Stomach (tissue), 8 donors: ENCODE measurements at regions not wholly inside any gene's neighbourhood (a gene's known extent, or its start where the extent isn't known, plus 50 kb on each side); places are given as distances from the start of the nearest gene placed in this dataset.

Experiments
- DNase-seq, 2 donors: peaks; one replicate each; pipeline versions ENCODE4 v3.0.0 to v3.0.0-alpha.2; 2013 to 2019
- H3K27ac ChIP-seq, 5 donors: fragments of 200-600 bp in 4 of 5; sonication (generic) in 4 of 5; one replicate each; pipeline ENCODE4 v1.5.1; 2013 to 2019; ENCODE audit warnings: mild to moderate bottlenecking in 1 of 5, moderate library complexity in 1 of 5
- H3K27me3 ChIP-seq, 3 donors: fragments of 200-600 bp; sonication (generic); one replicate each; pipeline ENCODE4 v1.5.1; 2017 to 2019; ENCODE audit warnings: mixed run types in 1 of 3
- H3K36me3 ChIP-seq, 4 donors: fragments of 200-600 bp; sonication (generic); 1 replicate in 3 of 4; 2 replicates in 1 of 4; pipeline ENCODE4 v1.5.1; 2016 to 2019
- H3K4me1 ChIP-seq, 4 donors: fragments of 200-600 bp; sonication (generic); one replicate each; pipeline ENCODE4 v1.5.1; 2016 to 2019
- H3K4me3 ChIP-seq, 4 donors: fragments of 200-600 bp; sonication (generic) in 3 of 4; one replicate each; pipeline ENCODE4 v1.5.1; 2016 to 2019; ENCODE audit warnings: mild to moderate bottlenecking in 1 of 4
- H3K9me3 ChIP-seq, 4 donors: fragments of 200-600 bp; sonication (generic); one replicate each; pipeline ENCODE4 v1.5.1; 2016 to 2019
- EP300 ChIP-seq: sonication (generic); formaldehyde crosslinking; IDR thresholded peaks from one replicate; pipeline ENCODE4 v1.6.1; 2017; ENCODE audit warnings: antibody characterized with exemption
- POLR2A ChIP-seq, 4 donors: fragments of 450-650 bp; IDR thresholded peaks; one replicate each; pipeline ENCODE4 v1.6.1; 2016; ENCODE audit warnings: antibody characterized with exemption in 4 of 4, control low read depth in 2 of 4, mild to moderate bottlenecking in 1 of 4, moderate library complexity in 1 of 4
- POLR2AphosphoS5 ChIP-seq, 3 donors: sonication (generic); formaldehyde crosslinking; IDR thresholded peaks; one replicate each; pipeline ENCODE4 v1.6.1; 2016; ENCODE audit warnings: antibody characterized with exemption in 3 of 3
- whole genome bisulfite sequencing, 5 donors: extraction: QIAGEN DNeasy Blood & Tissue Kit in 3 of 5; methylation state at CpG; one replicate each; pipeline versions ENCODE4 v1.1.5 to v1.1.7; 2013 to 2018; 5-methylcytosine and 5-hydroxymethylcytosine counted together
- intact Hi-C: fragments of 100-400 bp; cut with DNase I; formaldehyde crosslinking; loops from one replicate; pipeline ENCODE4 v1.15.1; 2023; ENCODE audit warnings: low total_unique reads
- TF ChIP-seq, protein P1 (sequence below), 7 experiments: fragments of 450-650 bp in 4 of 7; fragments of 200-600 bp in 3 of 7; sonication (generic) in 3 of 7; IDR thresholded peaks; one replicate each; pipeline ENCODE4 v1.5.1; 2016 to 2019; ENCODE audit warnings: antibody characterized with exemption in 7 of 7, control low read depth in 2 of 7, mild to moderate bottlenecking in 1 of 7
- donor health status: healthy with polysubstance abuse.
- donor health status: Bipolar disorder and iron deficiency.
- donor health status: healthy.

DNA sequence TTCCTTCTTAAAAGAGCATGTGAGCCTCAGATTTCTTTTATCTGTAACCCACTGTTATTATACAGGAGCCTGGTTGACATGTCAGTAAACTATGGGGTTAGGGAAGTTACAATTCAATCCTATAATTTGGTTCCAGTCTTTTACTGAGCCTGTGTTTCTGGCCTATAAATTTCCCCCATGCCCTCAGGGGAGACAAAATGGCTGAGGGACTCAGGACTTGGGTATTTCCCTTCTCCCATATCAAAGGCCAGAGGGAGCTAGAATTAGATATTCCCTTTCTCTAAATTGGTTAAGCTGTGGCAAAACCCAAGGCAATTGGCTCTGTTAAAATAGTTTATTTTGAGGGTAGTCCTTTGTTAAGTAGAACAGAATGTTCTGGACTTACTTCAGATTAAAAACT, 823.2 kb downstream of the TLE1 start:
- intact Hi-C loops = no loop called here
- Histone ChIP-seq H3K4me1 (no peaks in the 10 kb centered on the region), H3K27me3 (no peaks in the 10 kb centered on the region), H3K4me3 (no peak overlapping the region), H3K36me3 (no peaks in the 10 kb centered on the region), H3K27ac (no peak overlapping the region), H3K9me3 (peaks cover 0 to 18% (median 2%) of the 10 kb centered on the region in 4 donors)
- no peak for DNase-seq
- TF ChIP-seq, protein P1, sequence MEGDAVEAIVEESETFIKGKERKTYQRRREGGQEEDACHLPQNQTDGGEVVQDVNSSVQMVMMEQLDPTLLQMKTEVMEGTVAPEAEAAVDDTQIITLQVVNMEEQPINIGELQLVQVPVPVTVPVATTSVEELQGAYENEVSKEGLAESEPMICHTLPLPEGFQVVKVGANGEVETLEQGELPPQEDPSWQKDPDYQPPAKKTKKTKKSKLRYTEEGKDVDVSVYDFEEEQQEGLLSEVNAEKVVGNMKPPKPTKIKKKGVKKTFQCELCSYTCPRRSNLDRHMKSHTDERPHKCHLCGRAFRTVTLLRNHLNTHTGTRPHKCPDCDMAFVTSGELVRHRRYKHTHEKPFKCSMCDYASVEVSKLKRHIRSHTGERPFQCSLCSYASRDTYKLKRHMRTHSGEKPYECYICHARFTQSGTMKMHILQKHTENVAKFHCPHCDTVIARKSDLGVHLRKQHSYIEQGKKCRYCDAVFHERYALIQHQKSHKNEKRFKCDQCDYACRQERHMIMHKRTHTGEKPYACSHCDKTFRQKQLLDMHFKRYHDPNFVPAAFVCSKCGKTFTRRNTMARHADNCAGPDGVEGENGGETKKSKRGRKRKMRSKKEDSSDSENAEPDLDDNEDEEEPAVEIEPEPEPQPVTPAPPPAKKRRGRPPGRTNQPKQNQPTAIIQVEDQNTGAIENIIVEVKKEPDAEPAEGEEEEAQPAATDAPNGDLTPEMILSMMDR (IDR thresholded peaks at IDR 0.05) = no peak
- TF ChIP-seq POLR2A (IDR thresholded peaks at IDR 0.05) (no peak), POLR2AphosphoS5 (IDR thresholded peaks at IDR 0.05) (no peak), EP300 (no peak)

DNA sequence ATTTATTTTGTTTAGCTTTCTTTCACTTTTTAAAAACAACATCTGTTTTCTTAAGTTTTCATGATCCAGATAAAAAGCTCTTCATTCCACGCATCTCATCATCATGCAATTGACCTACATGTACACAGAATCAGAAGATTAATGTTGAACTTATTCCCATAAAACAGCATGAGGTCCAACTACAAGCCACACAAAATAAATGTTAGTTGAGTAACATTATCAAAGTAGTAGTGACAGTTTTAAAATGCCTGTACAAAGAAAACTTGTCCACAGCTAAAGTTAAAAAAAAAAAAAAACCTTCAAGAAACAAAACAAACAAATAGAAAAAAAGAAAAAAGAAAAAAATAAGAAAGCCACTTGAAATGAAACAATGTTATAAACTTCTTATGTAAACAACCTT, 846.3 kb downstream of the TLE1 start:
- Histone ChIP-seq H3K27me3 (no peaks in the 10 kb centered on the region), H3K27ac (no peak overlapping the region), H3K36me3 (no peaks in the 10 kb centered on the region), H3K4me3 (no peak overlapping the region), H3K9me3 (no peaks in the 10 kb centered on the region), H3K4me1 (no peaks in the 10 kb centered on the region)
- intact Hi-C loops = no loop called here
- TF ChIP-seq, protein P1 (IDR thresholded peaks at IDR 0.05) = no peak
- TF ChIP-seq POLR2AphosphoS5 (IDR thresholded peaks at IDR 0.05) (no peak), POLR2A (IDR thresholded peaks at IDR 0.05) (no peak), EP300 (no peak)
- 45 to 70% (median 66%) methylated on average over 1 of the region's 1 CpG for WGBS, 5 donors
- no peak for DNase-seq

DNA sequence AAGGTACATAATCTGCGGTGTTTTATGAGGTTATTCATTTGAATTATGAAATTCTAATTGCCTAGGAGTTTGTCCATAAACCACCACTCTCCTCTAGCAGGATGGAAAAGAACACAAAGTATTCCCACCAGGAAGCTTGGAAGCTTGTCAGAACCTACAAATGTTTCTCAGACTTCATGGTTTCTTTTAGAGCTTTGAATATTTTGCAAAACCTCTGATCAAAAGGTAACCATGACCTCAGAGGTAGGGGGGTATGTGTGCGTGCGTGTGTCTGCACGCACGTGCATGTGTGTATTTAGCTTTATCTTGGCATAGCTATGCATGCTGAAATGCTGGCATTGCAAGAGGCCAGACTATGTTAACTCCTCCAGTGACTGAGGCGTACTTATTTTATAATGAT, 847.0 kb downstream of the TLE1 start:
- DNase-seq = peak in 1 of 2 donors; percentile 24
- no peaks in the 10 kb centered on the region for H3K9me3 ChIP-seq
- H3K4me1 ChIP-seq = no peaks in the 10 kb centered on the region
- no peak overlapping the region for H3K27ac ChIP-seq
- intact Hi-C loops = no loop called here
- H3K27me3 ChIP-seq = no peaks in the 10 kb centered on the region
- WGBS, 5 donors = 28 to 50% (median 43%) methylated on average over 6 of the region's 6 CpGs
- H3K4me3 ChIP-seq = no peak overlapping the region
- TF ChIP-seq, protein P1 (IDR thresholded peaks at IDR 0.05) = no peak
- TF ChIP-seq EP300 (no peak), POLR2A (IDR thresholded peaks at IDR 0.05) (no peak), POLR2AphosphoS5 (IDR thresholded peaks at IDR 0.05) (no peak)
- H3K36me3 ChIP-seq = no peaks in the 10 kb centered on the region

DNA sequence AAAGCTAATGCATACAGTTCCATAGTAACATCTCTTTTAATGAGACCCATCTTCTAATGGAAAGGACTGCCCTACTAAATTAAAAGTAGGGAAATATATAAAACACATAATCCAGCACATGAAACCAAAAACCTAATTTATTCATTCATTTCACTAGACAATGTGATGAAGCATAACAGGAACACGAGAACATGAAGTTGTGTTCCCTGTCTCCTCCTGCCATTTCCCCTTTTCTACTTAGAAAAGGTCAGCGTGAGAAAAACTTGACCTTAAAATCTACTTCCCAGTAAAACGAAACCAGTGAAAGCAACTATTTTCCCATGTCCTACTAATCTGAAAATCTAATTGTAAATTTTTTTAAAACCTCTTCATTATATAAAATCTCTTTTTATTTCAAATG, 847.5 kb downstream of the TLE1 start:
- no peaks in the 10 kb centered on the region for H3K36me3 ChIP-seq
- 57 to 71% (median 70%) methylated on average over 3 of the region's 3 CpGs for WGBS, 5 donors
- TF ChIP-seq, protein P1 (IDR thresholded peaks at IDR 0.05) = no peak
- no peak for TF ChIP-seq EP300
- TF ChIP-seq POLR2A (IDR thresholded peaks at IDR 0.05) = no peak
- TF ChIP-seq POLR2AphosphoS5 (IDR thresholded peaks at IDR 0.05) = no peak
- no peaks in the 10 kb centered on the region for H3K9me3 ChIP-seq
- H3K4me1 ChIP-seq = no peaks in the 10 kb centered on the region
- H3K27ac ChIP-seq = no peak overlapping the region
- no peak for DNase-seq
- H3K4me3 ChIP-seq = no peak overlapping the region
- intact Hi-C loops = no loop called here
- H3K27me3 ChIP-seq = no peaks in the 10 kb centered on the region
